Keratinocyte (primary cell): ENCODE measurements at regions not wholly inside any gene's neighbourhood (a gene's known extent, or its start where the extent isn't known, plus 50 kb on each side); places are given as distances from the start of the nearest gene placed in this dataset.

Experiments
- DNase-seq: peaks from one replicate; pipeline ENCODE4 v3.0.0-alpha.2; 2011; ENCODE audit warnings: low read depth, missing footprints, low spot score
- FAIRE-seq: peaks from 2 replicates; lab custom pipeline; 2011; peaks lifted over from hg19 to GRCh38; lab: Jason Lieb, UNC
- H2AFZ ChIP-seq: 2 replicates; pipeline ENCODE4 v1.6.0; 2012; ENCODE audit warnings: low read length, control low read depth, inconsistent platforms; ENCODE audit not compliant: control insufficient read depth
- H3K27ac ChIP-seq: 2 replicates; pipeline ENCODE4 v1.5.1; 2011; ENCODE audit warnings: low read length; ENCODE audit not compliant: control insufficient read depth, insufficient read depth
- H3K27me3 ChIP-seq: 3 replicates; pipeline ENCODE4 v1.6.0; 2011; ENCODE audit warnings: low read length; ENCODE audit not compliant: control insufficient read depth, insufficient read depth; ENCODE audit errors: extremely low read depth
- H3K36me3 ChIP-seq, 2 experiments: 2 replicates in 1 of 2; 3 replicates in 1 of 2; pipeline ENCODE4 v1.5.1; 2011; ENCODE audit warnings: low read length in 2 of 2, mild to moderate bottlenecking in 1 of 2; ENCODE audit not compliant: control insufficient read depth in 2 of 2, insufficient read depth in 2 of 2; ENCODE audit errors: extremely low read depth in 1 of 2
- H3K4me1 ChIP-seq: 3 replicates; pipeline ENCODE4 v1.5.1; 2011; ENCODE audit warnings: low read length; ENCODE audit not compliant: control insufficient read depth, insufficient read depth; ENCODE audit errors: extremely low read depth
- H3K4me2 ChIP-seq: 3 replicates; pipeline ENCODE4 v1.6.0; 2011; ENCODE audit warnings: low read depth, low read length; ENCODE audit not compliant: control insufficient read depth, insufficient read depth; ENCODE audit errors: extremely low read depth
- H3K4me3 ChIP-seq, 3 experiments: fragments of 200-600 bp in 1 of 3; sonication (generic) in 1 of 3; 2 replicates in 2 of 3; 3 replicates in 1 of 3; pipeline ENCODE4 v1.5.1; 2011 to 2016; ENCODE audit warnings: low read length in 3 of 3, mild to moderate bottlenecking in 3 of 3, control low read depth in 2 of 3, inconsistent platforms in 1 of 3, low read depth in 1 of 3, mixed read lengths in 1 of 3, mixed run types in 1 of 3, moderate library complexity in 1 of 3; ENCODE audit not compliant: control insufficient read depth in 2 of 3, insufficient read depth in 2 of 3; ENCODE audit errors: extremely low read depth in 1 of 3
- H3K79me2 ChIP-seq: 2 replicates; pipeline ENCODE4 v1.6.0; 2012; ENCODE audit warnings: low read length; ENCODE audit not compliant: control insufficient read depth, insufficient read depth
- H3K9ac ChIP-seq: 3 replicates; pipeline ENCODE4 v1.6.0; 2011; ENCODE audit warnings: low read length; ENCODE audit not compliant: control insufficient read depth, insufficient read depth; ENCODE audit errors: extremely low read depth
- H3K9me1 ChIP-seq: 3 replicates; pipeline ENCODE4 v1.6.0; 2011; ENCODE audit warnings: low read length; ENCODE audit not compliant: control insufficient read depth, insufficient read depth; ENCODE audit errors: extremely low read depth
- H3K9me3 ChIP-seq: 2 replicates; pipeline ENCODE4 v1.5.1; 2012; ENCODE audit warnings: low read depth, low read length; ENCODE audit not compliant: control insufficient read depth
- H4K20me1 ChIP-seq: 3 replicates; pipeline ENCODE4 v1.6.0; 2011; ENCODE audit warnings: low read length; ENCODE audit not compliant: control insufficient read depth, insufficient read depth; ENCODE audit errors: extremely low read depth
- EZH2 ChIP-seq: IDR thresholded peaks from one replicate; pipeline ENCODE4 v1.6.1; 2012; ENCODE audit warnings: inconsistent platforms, mild to moderate bottlenecking, low read length, moderate library complexity
- dilution Hi-C: fragments of 300-500 bp; cut with MboI; formaldehyde crosslinking; loops from one replicate; pipeline ENCODE4 v1.7.0; 2020; ENCODE audit warnings: low sequenced_read_pairs; ENCODE audit not compliant: extremely low pct_ligation_motif_present
- TF ChIP-seq, protein P1 (sequence below), 3 experiments: IDR thresholded peaks in 1 of 3; conservative IDR thresholded peaks in 1 of 3; optimal IDR thresholded peaks in 1 of 3; 2 replicates in 2 of 3; 3 replicates in 1 of 3; pipeline versions ENCODE3 to v1.5.1; 2011; ENCODE audit warnings: low read length in 3 of 3, mild to moderate bottlenecking in 3 of 3, moderate library complexity in 2 of 3, control low read depth in 1 of 3, inconsistent platforms in 1 of 3; ENCODE audit not compliant: insufficient read depth in 2 of 3; ENCODE audit errors: extremely low read depth in 1 of 3

DNA sequence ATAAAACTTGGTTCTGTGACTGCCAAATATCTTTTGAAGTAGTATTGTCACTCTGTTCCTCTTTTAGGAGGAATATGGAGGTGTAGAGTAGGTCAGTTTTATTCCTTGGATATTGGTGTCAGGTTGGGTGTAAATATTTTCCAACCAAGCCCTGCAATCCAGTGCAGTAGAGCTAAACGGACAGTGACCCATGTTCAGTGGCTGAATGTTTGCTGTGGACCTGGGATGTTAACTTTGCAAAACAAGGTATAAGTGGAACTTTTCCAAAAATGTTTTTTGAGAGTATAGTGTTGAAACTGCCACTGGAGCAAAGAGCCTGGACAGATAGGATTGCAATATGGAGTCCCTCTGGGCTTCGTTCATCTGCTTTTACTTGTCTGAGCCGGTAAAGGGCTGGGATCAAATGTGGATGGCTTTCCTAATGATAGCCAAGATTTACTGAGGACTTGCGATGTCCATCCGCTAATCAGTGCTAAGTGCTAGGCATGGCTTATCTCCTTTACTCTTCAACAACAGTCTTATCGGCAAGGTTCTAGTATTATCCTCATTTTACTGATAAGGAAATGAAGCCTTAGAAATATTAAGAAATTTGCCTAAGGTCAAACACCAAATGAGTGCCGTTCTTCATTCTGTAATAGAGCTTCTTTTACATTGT is 69.0 kb upstream of the BACH2 start:
- Histone ChIP-seq H3K4me2 (no peak overlapping the region), H3K4me3 (no peak overlapping the region), H2AFZ (no peak overlapping the region), H3K9me3 (no peaks in the 10 kb centered on the region), H3K4me1 (peaks cover 20% of the 10 kb centered on the region), H3K79me2 (no peaks in the 10 kb centered on the region), H3K9me1 (no peaks in the 10 kb centered on the region), H3K36me3 (no peaks in the 10 kb centered on the region), H4K20me1 (no peaks in the 10 kb centered on the region), H3K27me3 (no peaks in the 10 kb centered on the region), H3K27ac (no peak overlapping the region), H3K9ac (no peak overlapping the region)
- FAIRE-seq (no peak), DNase-seq (no peak)
- TF ChIP-seq EZH2, result no peak
- TF ChIP-seq, protein P1, sequence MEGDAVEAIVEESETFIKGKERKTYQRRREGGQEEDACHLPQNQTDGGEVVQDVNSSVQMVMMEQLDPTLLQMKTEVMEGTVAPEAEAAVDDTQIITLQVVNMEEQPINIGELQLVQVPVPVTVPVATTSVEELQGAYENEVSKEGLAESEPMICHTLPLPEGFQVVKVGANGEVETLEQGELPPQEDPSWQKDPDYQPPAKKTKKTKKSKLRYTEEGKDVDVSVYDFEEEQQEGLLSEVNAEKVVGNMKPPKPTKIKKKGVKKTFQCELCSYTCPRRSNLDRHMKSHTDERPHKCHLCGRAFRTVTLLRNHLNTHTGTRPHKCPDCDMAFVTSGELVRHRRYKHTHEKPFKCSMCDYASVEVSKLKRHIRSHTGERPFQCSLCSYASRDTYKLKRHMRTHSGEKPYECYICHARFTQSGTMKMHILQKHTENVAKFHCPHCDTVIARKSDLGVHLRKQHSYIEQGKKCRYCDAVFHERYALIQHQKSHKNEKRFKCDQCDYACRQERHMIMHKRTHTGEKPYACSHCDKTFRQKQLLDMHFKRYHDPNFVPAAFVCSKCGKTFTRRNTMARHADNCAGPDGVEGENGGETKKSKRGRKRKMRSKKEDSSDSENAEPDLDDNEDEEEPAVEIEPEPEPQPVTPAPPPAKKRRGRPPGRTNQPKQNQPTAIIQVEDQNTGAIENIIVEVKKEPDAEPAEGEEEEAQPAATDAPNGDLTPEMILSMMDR (optimal IDR thresholded peaks at IDR 0.05 in 1 of 3, IDR thresholded peaks at IDR 0.05 in 1 of 3, conservative IDR thresholded peaks at IDR 0.05 in 1 of 3; ENCODE audit: extremely low read depth in 1 of 3, insufficient read depth in 2 of 3, low read length in 3 of 3), result no peak
- dilution Hi-C loops, result no loop called here

- no peak for DNase-seq
- no peak overlapping the region for H3K4me2 ChIP-seq
- FAIRE-seq, result peak; percentile 56
- H3K4me1 ChIP-seq, result peaks cover 13% of the 10 kb centered on the region
- no peaks in the 10 kb centered on the region for H3K9me3 ChIP-seq
- H3K27ac ChIP-seq, result no peak overlapping the region
- no peaks in the 10 kb centered on the region for H3K27me3 ChIP-seq
- H3K9ac ChIP-seq, result no peak overlapping the region
- dilution Hi-C loops, result no loop called here
- H3K79me2 ChIP-seq, result no peaks in the 10 kb centered on the region
- no peaks in the 10 kb centered on the region for H3K9me1 ChIP-seq
- H3K4me3 ChIP-seq, result no peak overlapping the region
- H2AFZ ChIP-seq, result no peak overlapping the region
- H4K20me1 ChIP-seq, result no peaks in the 10 kb centered on the region
- TF ChIP-seq, protein P1 (optimal IDR thresholded peaks at IDR 0.05 in 1 of 3, IDR thresholded peaks at IDR 0.05 in 1 of 3, conservative IDR thresholded peaks at IDR 0.05 in 1 of 3; ENCODE audit: extremely low read depth in 1 of 3, insufficient read depth in 2 of 3, low read length in 3 of 3), result no peak
- no peak for TF ChIP-seq EZH2
- H3K36me3 ChIP-seq, result no peaks in the 10 kb centered on the region
These were observed 68.4 kb upstream of the BACH2 start for GRCh38 chr6:90365002-90365401.
